ENCODE measurements at regions not wholly inside any gene's neighbourhood (a gene's known extent, or its start where the extent isn't known, plus 50 kb on each side); places are given as distances from the start of the nearest gene placed in this dataset.

GRCh38 chrX:10749113-10749512 is 128.7 kb upstream of the MID1 start:
- DNase-seq = peak; percentile 64

- DNase-seq = no peak
Measured at GRCh38 chrX:10750581-10750980, 130.2 kb upstream of the MID1 start.

- DNase-seq = no peak
Measured at GRCh38 chrX:10753116-10753515, 132.7 kb upstream of the MID1 start.

- DNase-seq = no peak
Measured at GRCh38 chrX:10754445-10754844, 134.1 kb upstream of the MID1 start.

GRCh38 chrX:10755439-10756334 is 135.3 kb upstream of the MID1 start:
- peak; percentile 86 for DNase-seq

GRCh38 chrX:10756441-10756840 is 136.1 kb upstream of the MID1 start:
- DNase-seq = peak; percentile 87

GRCh38 chrX:10759141-10759799 is 138.9 kb upstream of the MID1 start:
- no peak for DNase-seq

GRCh38 chrX:10761447-10761846 is 141.1 kb upstream of the MID1 start:
- DNase-seq = no peak

GRCh38 chrX:10769195-10769594 is 148.8 kb upstream of the MID1 start:
- DNase-seq = peak; percentile 7

GRCh38 chrX:10769696-10770619 is 149.6 kb upstream of the MID1 start:
- no peak for DNase-seq

- no peak for DNase-seq
Measured at GRCh38 chrX:10773318-10773717, 152.9 kb upstream of the MID1 start.

- DNase-seq = no peak
Measured at GRCh38 chrX:10781847-10782530, 161.6 kb upstream of the MID1 start.

- no peak for DNase-seq
Measured at GRCh38 chrX:10783451-10783995, 163.1 kb upstream of the MID1 start.

- no peak for DNase-seq
Measured at GRCh38 chrX:10787264-10787663, 166.9 kb upstream of the MID1 start.

- no peak for DNase-seq
Measured at GRCh38 chrX:10794203-10794630, 173.8 kb upstream of the MID1 start.

GRCh38 chrX:10795721-10796120 is 175.3 kb upstream of the MID1 start:
- peak; percentile 3 for DNase-seq

GRCh38 chrX:10797466-10797865 is 177.1 kb upstream of the MID1 start:
- no peak for DNase-seq

GRCh38 chrX:10798041-10798440 is 177.7 kb upstream of the MID1 start:
- no peak for DNase-seq

GRCh38 chrX:10800796-10801195 is 180.4 kb upstream of the MID1 start:
- no peak for DNase-seq

GRCh38 chrX:10811111-10811510 is 190.7 kb upstream of the MID1 start:
- DNase-seq = no peak

- no peak for DNase-seq
Measured at GRCh38 chrX:10813761-10814160, 193.4 kb upstream of the MID1 start.

- no peak for DNase-seq
Measured at GRCh38 chrX:10818651-10819050, 198.3 kb upstream of the MID1 start.

Measured in NCI-H226 (cell line).